ENCODE measurements at regions not wholly inside any gene's neighbourhood (a gene's known extent, or its start where the extent isn't known, plus 50 kb on each side); places are given as distances from the start of the nearest gene placed in this dataset.
"Not testable (repeated sequence)": the region's sequence is repeated elsewhere in the genome, so short reads cannot be mapped to it uniquely, and the experiment has no call there.

GRCh38 chr6:51045548-51045947 lies 226.9 kb downstream of the TFAP2B start:
- Histone ChIP-seq H3K27me3 (ENCODE audit: insufficient read depth, low read depth) (no peaks in the 10 kb centered on the region), H2AFZ (ENCODE audit: low read depth) (no peak overlapping the region), H3K4me1 (ENCODE audit: low read depth, poor library complexity, severe bottlenecking) (no peaks in the 10 kb centered on the region), H3K9ac (no peak overlapping the region), H3K4me2 (no peak overlapping the region), H3K36me3 (ENCODE audit: insufficient read depth) (no peaks in the 10 kb centered on the region), H3K79me2 (ENCODE audit: insufficient read depth, low read depth) (no peaks in the 10 kb centered on the region), H3K4me3 (IDR thresholded peaks at IDR 0.05; ENCODE audit: insufficient read depth, low read depth, low read length) (no peak overlapping the region), H3K27ac (no peak overlapping the region), H4K20me1 (ENCODE audit: insufficient read depth) (no peaks in the 10 kb centered on the region)
- TF ChIP-seq CTCF (conservative IDR thresholded peaks at IDR 0.05; ENCODE audit: low read depth, low read length) = no peak

DNA sequence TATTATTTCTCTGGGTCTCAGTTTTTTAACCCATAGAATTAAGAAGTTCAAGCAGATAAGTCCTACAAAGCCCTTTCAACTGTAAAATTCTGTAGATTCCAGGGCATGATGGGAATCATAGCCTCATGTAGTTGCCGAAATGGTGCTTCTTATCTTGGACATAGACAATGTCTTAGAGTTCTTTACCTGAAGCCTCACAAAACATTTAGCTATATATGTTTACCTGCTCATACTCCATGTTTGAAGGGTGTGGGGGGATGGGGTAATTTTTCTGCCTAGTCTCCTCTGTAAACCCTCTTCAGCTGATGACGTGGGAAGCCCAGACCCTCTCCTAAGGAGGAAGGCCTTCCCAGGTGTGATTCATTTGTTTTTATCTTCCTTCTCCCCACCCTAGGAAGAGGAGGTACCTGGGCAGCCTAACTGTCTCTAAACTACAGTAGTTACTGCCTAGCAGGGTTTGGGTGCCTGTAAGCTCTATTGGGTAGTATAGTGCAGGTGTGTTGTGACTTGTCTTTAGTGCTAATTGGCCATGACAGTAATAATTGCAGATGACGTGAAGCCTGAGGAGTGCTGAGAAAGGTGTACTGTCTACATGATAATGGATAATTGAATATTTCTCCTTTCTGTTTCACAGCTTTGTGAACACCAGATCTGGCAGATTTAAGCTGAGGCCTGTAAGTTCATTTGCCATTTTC lies 230.8 kb downstream of the TFAP2B start:
- no peaks in the 10 kb centered on the region for H3K36me3 ChIP-seq (ENCODE audit: insufficient read depth)
- H4K20me1 ChIP-seq (ENCODE audit: insufficient read depth) = no peaks in the 10 kb centered on the region
- TF ChIP-seq CTCF (conservative IDR thresholded peaks at IDR 0.05; ENCODE audit: low read depth, low read length) = no peak
- no peaks in the 10 kb centered on the region for H3K4me1 ChIP-seq (ENCODE audit: low read depth, poor library complexity, severe bottlenecking)
- no peak overlapping the region for H3K9ac ChIP-seq
- H3K4me2 ChIP-seq = no peak overlapping the region
- no peak overlapping the region for H2AFZ ChIP-seq (ENCODE audit: low read depth)
- H3K27ac ChIP-seq = no peak overlapping the region
- H3K27me3 ChIP-seq (ENCODE audit: insufficient read depth, low read depth) = no peaks in the 10 kb centered on the region
- H3K4me3 ChIP-seq (IDR thresholded peaks at IDR 0.05; ENCODE audit: insufficient read depth, low read depth, low read length) = no peak overlapping the region
- no peaks in the 10 kb centered on the region for H3K79me2 ChIP-seq (ENCODE audit: insufficient read depth, low read depth)

- Histone ChIP-seq H3K4me2 (no peak overlapping the region), H4K20me1 (ENCODE audit: insufficient read depth) (no peaks in the 10 kb centered on the region), H3K79me2 (ENCODE audit: insufficient read depth, low read depth) (no peaks in the 10 kb centered on the region), H3K36me3 (ENCODE audit: insufficient read depth) (no peaks in the 10 kb centered on the region), H3K4me1 (ENCODE audit: low read depth, poor library complexity, severe bottlenecking) (no peaks in the 10 kb centered on the region), H3K9ac (no peak overlapping the region), H3K4me3 (IDR thresholded peaks at IDR 0.05; ENCODE audit: insufficient read depth, low read depth, low read length) (no peak overlapping the region), H3K27me3 (ENCODE audit: insufficient read depth, low read depth) (no peaks in the 10 kb centered on the region), H3K27ac (no peak overlapping the region), H2AFZ (ENCODE audit: low read depth) (no peak overlapping the region)
- TF ChIP-seq CTCF (conservative IDR thresholded peaks at IDR 0.05; ENCODE audit: low read depth, low read length) = no peak
Measured at GRCh38 chr6:51049983-51050877, 231.6 kb downstream of the TFAP2B start.

DNA sequence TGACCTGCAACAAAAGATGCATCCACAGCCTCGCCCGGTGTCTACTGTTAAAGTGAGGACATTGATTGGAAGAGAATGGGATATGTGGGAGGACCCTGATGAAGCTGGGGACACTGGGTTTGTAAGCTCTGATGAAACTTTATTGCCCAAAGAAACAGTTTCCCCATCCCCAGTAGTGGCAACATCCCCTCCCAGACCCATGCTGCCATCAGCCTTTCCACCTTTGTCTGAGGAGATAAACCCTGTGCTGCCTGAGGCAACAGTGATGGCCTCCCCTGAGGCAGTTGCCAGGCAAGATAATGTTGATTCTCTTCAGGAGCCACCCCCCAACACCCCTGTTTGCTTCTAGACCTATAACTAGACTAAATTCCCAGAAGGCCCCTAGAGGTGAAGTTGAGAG lies 234.0 kb downstream of the TFAP2B start:
- H3K4me1 ChIP-seq (ENCODE audit: low read depth, poor library complexity, severe bottlenecking); H3K79me2 ChIP-seq (ENCODE audit: insufficient read depth, low read depth): not testable (repeated sequence)

DNA sequence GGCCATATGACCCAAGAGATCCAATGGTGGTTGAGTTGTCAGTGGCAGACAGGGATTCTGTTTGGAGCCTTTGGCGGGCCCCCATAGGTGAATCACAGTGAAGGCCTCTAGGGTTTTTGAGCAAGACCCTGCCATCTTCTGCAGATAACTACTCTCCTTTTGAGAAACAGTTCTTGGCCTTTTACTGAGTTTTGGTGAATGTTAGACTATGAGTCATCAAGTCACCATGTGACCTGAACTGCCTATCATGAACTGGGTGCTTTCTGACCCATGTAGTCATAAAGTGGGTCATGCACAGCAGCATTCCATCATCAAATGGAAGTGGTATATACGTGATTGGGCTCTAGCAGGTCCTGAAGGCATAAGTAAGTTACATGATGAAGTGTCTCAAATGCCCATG lies 236.6 kb downstream of the TFAP2B start:
- not testable (repeated sequence) for H3K4me1 ChIP-seq (ENCODE audit: low read depth, poor library complexity, severe bottlenecking); H3K4me3 ChIP-seq (IDR thresholded peaks at IDR 0.05; ENCODE audit: insufficient read depth, low read depth, low read length); H3K27ac ChIP-seq; H3K4me2 ChIP-seq; H3K27me3 ChIP-seq (ENCODE audit: insufficient read depth, low read depth); H3K79me2 ChIP-seq (ENCODE audit: insufficient read depth, low read depth); H3K36me3 ChIP-seq (ENCODE audit: insufficient read depth); H3K9ac ChIP-seq; H2AFZ ChIP-seq (ENCODE audit: low read depth); H4K20me1 ChIP-seq (ENCODE audit: insufficient read depth)

More for the DNA sequence above, 234.0 kb downstream of the TFAP2B start:
- H4K20me1 ChIP-seq (ENCODE audit: insufficient read depth); H3K27me3 ChIP-seq (ENCODE audit: insufficient read depth, low read depth); H3K36me3 ChIP-seq (ENCODE audit: insufficient read depth); H2AFZ ChIP-seq (ENCODE audit: low read depth); H3K27ac ChIP-seq; H3K4me3 ChIP-seq (IDR thresholded peaks at IDR 0.05; ENCODE audit: insufficient read depth, low read depth, low read length); H3K9ac ChIP-seq; H3K4me2 ChIP-seq: not testable (repeated sequence)
